HCT116 (cell line): ENCODE measurements at regions not wholly inside any gene's neighbourhood (a gene's known extent, or its start where the extent isn't known, plus 50 kb on each side); places are given as distances from the start of the nearest gene placed in this dataset.

ENCODE experiments used
- ATAC-seq: fragments of 200-7000 bp; cut with Tn5 transposase; 2 replicates; pipeline ENCODE4 v1.9.1; 2020; ENCODE audit warnings: mild to moderate bottlenecking, moderate library complexity
- BruUV-seq: library from RNA; stranded (reverse); fragments of 400-500 nt; replicated peaks from 2 replicates; lab custom pipeline; 2021; lab: Mats Ljungman, UMichigan
- CTCF ChIA-PET: fragments of 300-600 bp; sonication (Branson Sonifier 250); formaldehyde crosslinking; loops from one replicate; lab custom pipeline; 2021; ENCODE audit warnings: antibody characterized with exemption; lab: Charles Lee
- POLR2A ChIA-PET: fragments of 300-600, 350-600 bp; sonication (Branson Sonifier 250); formaldehyde crosslinking; loops from one replicate; lab custom pipeline; 2021; ENCODE audit warnings: antibody characterized with exemption; lab: Charles Lee
- RAD21 ChIA-PET, 2 experiments: fragments of 300-600 bp; sonication (Branson Sonifier 250); formaldehyde crosslinking; loops; one replicate each; lab custom pipeline; 2023; ENCODE audit warnings: low total read pairs in 2 of 2; ENCODE audit not compliant: uncharacterized antibody in 2 of 2, unreplicated experiment in 2 of 2, low non-redundant PET in 1 of 2; lab: Charles Lee
- DNase-seq: peaks from one replicate; pipeline ENCODE4 v3.0.0-alpha.2; 2010; ENCODE audit warnings: low read depth, low spot score
- H2AFZ ChIP-seq: fragments of 200-600 bp; shearing (Covaris generic), sonication (generic); 2 replicates; pipeline ENCODE4 v1.6.1; 2017; ENCODE audit warnings: low read depth, mixed run types, mixed read lengths, antibody characterized with exemption, low read length; ENCODE audit not compliant: poor library complexity, severe bottlenecking
- H3K27ac ChIP-seq: 2 replicates; pipeline ENCODE4 v1.5.1; 2012; ENCODE audit warnings: low read depth, low read length
- H3K27me3 ChIP-seq: fragments of 200-600 bp; sonication (generic); 2 replicates; pipeline ENCODE4 v1.6.1; 2016; ENCODE audit warnings: mixed run types, low read length, mixed read lengths; ENCODE audit not compliant: insufficient read depth
- H3K36me3 ChIP-seq, 2 experiments: fragments of 200-500 bp in 1 of 2; fragments of 200-600 bp in 1 of 2; sonication (Bioruptor generic) in 1 of 2; sonication (generic) in 1 of 2; 2 replicates each; pipeline versions ENCODE4 v1.5.1 to v1.6.1; 2014 to 2016; ENCODE audit warnings: low read length in 2 of 2, inconsistent platforms in 1 of 2, mixed read lengths in 1 of 2, mixed run types in 1 of 2; ENCODE audit not compliant: insufficient read depth in 2 of 2, control insufficient read depth in 1 of 2
- H3K4me1 ChIP-seq, 2 experiments: fragments of 200-600 bp in 1 of 2; sonication (generic) in 1 of 2; 2 replicates each; pipeline versions ENCODE4 v1.5.1 to v1.6.1; 2012 to 2017; ENCODE audit warnings: low read length in 2 of 2, inconsistent platforms in 1 of 2, mild to moderate bottlenecking in 1 of 2, mixed read lengths in 1 of 2, mixed run types in 1 of 2, moderate library complexity in 1 of 2; ENCODE audit not compliant: insufficient read depth in 2 of 2, control insufficient read depth in 1 of 2
- H3K4me2 ChIP-seq: fragments of 200-600 bp; sonication (generic); 2 replicates; pipeline ENCODE4 v1.6.1; 2017; ENCODE audit warnings: mixed run types, low read length, mixed read lengths
- H3K4me3 ChIP-seq, 2 experiments: fragments of 200-600 bp in 1 of 2; sonication (generic) in 1 of 2; replicated peaks in 1 of 2; 2 replicates each; pipeline ENCODE4 v1.5.1; 2011 to 2016; ENCODE audit warnings: low read length in 2 of 2, control low read depth in 1 of 2, low read depth in 1 of 2, mild to moderate bottlenecking in 1 of 2, mixed read lengths in 1 of 2, mixed run types in 1 of 2
- H3K79me2 ChIP-seq: fragments of 200-600 bp; sonication (generic); 2 replicates; pipeline ENCODE4 v1.6.1; 2017; ENCODE audit warnings: mild to moderate bottlenecking, mixed run types, low read length, moderate library complexity, mixed read lengths; ENCODE audit not compliant: insufficient read depth
- H3K9ac ChIP-seq: fragments of 200-600 bp; sonication (generic); 2 replicates; pipeline ENCODE4 v1.6.1; 2016; ENCODE audit warnings: low read length, mixed read lengths
- H3K9me2 ChIP-seq: fragments of 200-600 bp; sonication (generic), shearing (Covaris generic); 2 replicates; pipeline ENCODE4 v1.6.1; 2017; ENCODE audit warnings: mixed run types, mild to moderate bottlenecking, moderate library complexity; ENCODE audit not compliant: insufficient read depth
- H3K9me3 ChIP-seq, 2 experiments: fragments of 200-500 bp in 1 of 2; fragments of 200-600 bp in 1 of 2; sonication (Bioruptor generic) in 1 of 2; sonication (generic) in 1 of 2; 2 replicates each; pipeline ENCODE4 v1.6.1; 2014 to 2017; ENCODE audit warnings: low read length in 2 of 2, mixed read lengths in 2 of 2, inconsistent platforms in 1 of 2, low read depth in 1 of 2, mild to moderate bottlenecking in 1 of 2, mixed run types in 1 of 2, moderate library complexity in 1 of 2; ENCODE audit not compliant: control insufficient read depth in 1 of 2, insufficient read depth in 1 of 2
- H4K20me1 ChIP-seq: fragments of 200-600 bp; sonication (generic), shearing (Covaris generic); 2 replicates; pipeline ENCODE4 v1.6.1; 2017; ENCODE audit warnings: mixed run types, mild to moderate bottlenecking, moderate library complexity; ENCODE audit not compliant: insufficient read depth
- CBX3 ChIP-seq: IDR thresholded peaks from 2 replicates; pipeline ENCODE4 v1.6.1; 2012; ENCODE audit warnings: low read depth
- CEBPB ChIP-seq: IDR thresholded peaks from 2 replicates; pipeline ENCODE4 v1.6.1; 2012; ENCODE audit warnings: low read depth
- FOSL1 ChIP-seq: IDR thresholded peaks from 2 replicates; pipeline ENCODE4 v1.6.1; 2012; ENCODE audit warnings: low read depth
- POLR2A ChIP-seq: IDR thresholded peaks from 2 replicates; pipeline ENCODE4 v1.7.0; 2011; ENCODE audit warnings: borderline replicate concordance; ENCODE audit not compliant: insufficient read depth, insufficient read length; ENCODE audit errors: extremely low read depth
- POLR2AphosphoS5 ChIP-seq: IDR thresholded peaks from 2 replicates; pipeline ENCODE4 v1.6.1; 2011; ENCODE audit warnings: mild to moderate bottlenecking, low read depth, low read length, moderate library complexity
- RAD21 ChIP-seq: IDR thresholded peaks from 2 replicates; pipeline ENCODE4 v1.6.1; 2012; ENCODE audit warnings: low read depth, mild to moderate bottlenecking
- REST ChIP-seq: IDR thresholded peaks from 2 replicates; pipeline ENCODE4 v1.6.1; 2012; ENCODE audit warnings: low read depth
- SRF ChIP-seq: IDR thresholded peaks from 2 replicates; pipeline ENCODE4 v1.6.1; 2012; ENCODE audit warnings: low read depth
- ZNF274 ChIP-seq: fragments of 200-500 bp; sonication (Bioruptor generic); IDR thresholded peaks from 2 replicates; pipeline ENCODE4 v1.6.1; 2014; ENCODE audit warnings: mild to moderate bottlenecking, low read depth, low read length, inconsistent platforms
- intact Hi-C: fragments of 100-400 bp; cut with micrococcal nuclease; formaldehyde crosslinking; loops from 2 replicates; pipeline ENCODE4 v1.10.0; 2022
- TF ChIP-seq, protein P1 (sequence below), 3 experiments: fragments of 200-600 bp in 1 of 3; sonication (generic) in 1 of 3; IDR thresholded peaks in 2 of 3; conservative IDR thresholded peaks in 1 of 3; 2 replicates each; pipeline ENCODE4 v1.5.1; 2012 to 2017; ENCODE audit warnings: low read depth in 2 of 3, low read length in 2 of 3, antibody characterized with exemption in 1 of 3, borderline replicate concordance in 1 of 3, control low read depth in 1 of 3, mild to moderate bottlenecking in 1 of 3, mixed read lengths in 1 of 3, mixed run types in 1 of 3, moderate library complexity in 1 of 3; ENCODE audit not compliant: insufficient read depth in 1 of 3
- TF ChIP-seq, protein P2 (sequence below): IDR thresholded peaks from 2 replicates; pipeline ENCODE4 v1.6.1; 2012

- RAD21 ChIA-PET = no interaction called here
Measured at GRCh38 chr13:69306766-69307165, 800.9 kb upstream of the ATXN8OS start.

DNA sequence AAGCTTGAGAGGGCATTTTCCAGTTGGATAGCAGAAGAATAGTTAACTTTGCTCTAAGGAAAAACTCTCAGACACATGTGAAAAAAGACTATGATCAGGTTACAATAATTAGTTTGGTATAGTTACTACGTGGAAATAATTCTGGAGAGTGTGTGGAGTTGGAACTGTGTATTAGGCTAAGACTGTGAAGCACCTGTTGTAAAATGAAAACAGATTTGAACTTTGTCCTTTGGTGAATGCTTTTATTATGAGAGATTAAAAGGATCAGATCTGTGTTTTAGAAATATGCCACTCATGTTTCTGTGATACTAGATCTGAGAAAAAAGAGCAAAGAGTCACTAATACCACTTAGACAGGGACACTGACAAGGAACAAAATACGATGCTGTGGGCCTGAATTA lies 807.5 kb upstream of the ATXN8OS start:
- ChIA-PET CTCF (no interaction called here), RAD21 (no interaction called here), POLR2A (no interaction called here)
- no peaks in the 10 kb centered on the region for H3K9me3 ChIP-seq
- H3K9me2 ChIP-seq = no peaks in the 10 kb centered on the region
- no peaks in the 10 kb centered on the region for H4K20me1 ChIP-seq
- H3K4me1 ChIP-seq = no peaks in the 10 kb centered on the region
- no peaks in the 10 kb centered on the region for H3K36me3 ChIP-seq
- H3K4me3 ChIP-seq = no peak overlapping the region
- DNase-seq = no peak
- no peak overlapping the region for H3K4me2 ChIP-seq
- no peak overlapping the region for H3K9ac ChIP-seq
- no peak overlapping the region for H3K27ac ChIP-seq
- intact Hi-C loops = no loop called here
- BruUV-seq = no TSS peak
- H3K27me3 ChIP-seq = no peaks in the 10 kb centered on the region
- no peak overlapping the region for H2AFZ ChIP-seq
- no peaks in the 10 kb centered on the region for H3K79me2 ChIP-seq
- ATAC-seq = no peak
- TF ChIP-seq CEBPB = no peak
- TF ChIP-seq, protein P1, sequence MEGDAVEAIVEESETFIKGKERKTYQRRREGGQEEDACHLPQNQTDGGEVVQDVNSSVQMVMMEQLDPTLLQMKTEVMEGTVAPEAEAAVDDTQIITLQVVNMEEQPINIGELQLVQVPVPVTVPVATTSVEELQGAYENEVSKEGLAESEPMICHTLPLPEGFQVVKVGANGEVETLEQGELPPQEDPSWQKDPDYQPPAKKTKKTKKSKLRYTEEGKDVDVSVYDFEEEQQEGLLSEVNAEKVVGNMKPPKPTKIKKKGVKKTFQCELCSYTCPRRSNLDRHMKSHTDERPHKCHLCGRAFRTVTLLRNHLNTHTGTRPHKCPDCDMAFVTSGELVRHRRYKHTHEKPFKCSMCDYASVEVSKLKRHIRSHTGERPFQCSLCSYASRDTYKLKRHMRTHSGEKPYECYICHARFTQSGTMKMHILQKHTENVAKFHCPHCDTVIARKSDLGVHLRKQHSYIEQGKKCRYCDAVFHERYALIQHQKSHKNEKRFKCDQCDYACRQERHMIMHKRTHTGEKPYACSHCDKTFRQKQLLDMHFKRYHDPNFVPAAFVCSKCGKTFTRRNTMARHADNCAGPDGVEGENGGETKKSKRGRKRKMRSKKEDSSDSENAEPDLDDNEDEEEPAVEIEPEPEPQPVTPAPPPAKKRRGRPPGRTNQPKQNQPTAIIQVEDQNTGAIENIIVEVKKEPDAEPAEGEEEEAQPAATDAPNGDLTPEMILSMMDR (IDR thresholded peaks at IDR 0.05 in 2 of 3, conservative IDR thresholded peaks at IDR 0.05 in 1 of 3; ENCODE audit: borderline replicate concordance in 1 of 3, insufficient read depth in 1 of 3, low read depth in 2 of 3, low read length in 2 of 3) = no peak
- no peak for TF ChIP-seq RAD21
- TF ChIP-seq CBX3 = no peak
- TF ChIP-seq POLR2A = no peak
- TF ChIP-seq SRF = no peak
- TF ChIP-seq ZNF274 = no peak
- no peak for TF ChIP-seq REST
- TF ChIP-seq, protein P2, sequence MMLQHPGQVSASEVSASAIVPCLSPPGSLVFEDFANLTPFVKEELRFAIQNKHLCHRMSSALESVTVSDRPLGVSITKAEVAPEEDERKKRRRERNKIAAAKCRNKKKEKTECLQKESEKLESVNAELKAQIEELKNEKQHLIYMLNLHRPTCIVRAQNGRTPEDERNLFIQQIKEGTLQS = no peak
- TF ChIP-seq FOSL1 = no peak

More at GRCh38 chr13:69306766-69307165, 800.9 kb upstream of the ATXN8OS start:
- DNase-seq (no peak), ATAC-seq (no peak)
- ChIA-PET POLR2A (no interaction called here), CTCF (no interaction called here)
- Histone ChIP-seq H3K4me1 (no peaks in the 10 kb centered on the region), H3K9me3 (no peaks in the 10 kb centered on the region), H2AFZ (no peak overlapping the region), H3K9ac (no peak overlapping the region), H3K27me3 (no peaks in the 10 kb centered on the region), H4K20me1 (no peaks in the 10 kb centered on the region), H3K9me2 (no peaks in the 10 kb centered on the region), H3K27ac (no peak overlapping the region), H3K4me3 (no peak overlapping the region), H3K36me3 (no peaks in the 10 kb centered on the region), H3K79me2 (no peaks in the 10 kb centered on the region), H3K4me2 (no peak overlapping the region)
- intact Hi-C loops = no loop called here
- no TSS peak for BruUV-seq
- TF ChIP-seq POLR2AphosphoS5 (no peak), CBX3 (no peak), POLR2A (no peak)
- TF ChIP-seq, protein P1 (IDR thresholded peaks at IDR 0.05 in 2 of 3, conservative IDR thresholded peaks at IDR 0.05 in 1 of 3; ENCODE audit: borderline replicate concordance in 1 of 3, insufficient read depth in 1 of 3, low read depth in 2 of 3, low read length in 2 of 3) = no peak
